ENCODE measurements at regions not wholly inside any gene's neighbourhood (a gene's known extent, or its start where the extent isn't known, plus 50 kb on each side); places are given as distances from the start of the nearest gene placed in this dataset.

DNA sequence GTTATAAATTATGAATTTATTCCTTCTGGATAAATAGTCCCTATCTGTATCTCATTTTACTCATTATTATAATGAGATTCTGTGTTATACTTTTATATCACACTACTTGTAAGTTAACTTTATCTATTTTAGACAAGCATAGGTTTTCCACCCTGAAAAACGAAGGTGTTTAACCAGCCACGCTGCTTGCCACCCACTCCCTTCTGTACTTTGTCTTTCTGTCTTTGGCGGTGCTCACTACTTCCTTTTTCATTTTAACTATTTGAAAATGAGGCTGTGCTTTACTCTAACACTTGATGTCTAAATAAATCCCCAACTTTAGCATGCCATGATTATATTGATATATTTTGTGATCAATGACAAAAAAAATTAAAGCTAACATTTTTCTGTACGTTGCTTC is 952.9 kb downstream of the DNAJB9 start:
- H3K9me3 ChIP-seq = no peaks in the 10 kb centered on the region
- no peaks in the 10 kb centered on the region for H3K36me3 ChIP-seq
- no peak for DNase-seq
- no peaks in the 10 kb centered on the region for H3K27me3 ChIP-seq
- no peaks in the 10 kb centered on the region for H3K4me1 ChIP-seq
- TF ChIP-seq CTCF (IDR thresholded peaks at IDR 0.05) = no peak
- no peak for TF ChIP-seq POLR2A (IDR thresholded peaks at IDR 0.05)
- no peak overlapping the region for H3K4me3 ChIP-seq (replicated peaks in 1 of 3)
- WGBS, 2 donors = 75 to 78% methylated on average over 4 of the region's 4 CpGs
- no peak overlapping the region for H3K27ac ChIP-seq
- intact Hi-C loops (cut with DNase I) = no loop called here

GRCh38 chr7:109527833-109528232 is 958.2 kb downstream of the DNAJB9 start:
- H3K9me3 ChIP-seq = no peaks in the 10 kb centered on the region
- TF ChIP-seq POLR2A (IDR thresholded peaks at IDR 0.05) (no peak), CTCF (IDR thresholded peaks at IDR 0.05) (no peak)

GRCh38 chr7:109529712-109530111 is 960.0 kb downstream of the DNAJB9 start:
- H3K27ac ChIP-seq = no peak overlapping the region
- no peaks in the 10 kb centered on the region for H3K27me3 ChIP-seq
- no peak for DNase-seq
- no peaks in the 10 kb centered on the region for H3K4me1 ChIP-seq
- no peaks in the 10 kb centered on the region for H3K36me3 ChIP-seq
- intact Hi-C loops (cut with DNase I) = no loop called here
- WGBS, 2 donors = 86 to 90% methylated on average over 4 of the region's 4 CpGs
- H3K9me3 ChIP-seq = no peaks in the 10 kb centered on the region
- TF ChIP-seq CTCF (IDR thresholded peaks at IDR 0.05) (no peak), POLR2A (IDR thresholded peaks at IDR 0.05) (no peak)
- H3K4me3 ChIP-seq (replicated peaks in 1 of 3) = no peak overlapping the region

More at GRCh38 chr7:109527833-109528232, 958.2 kb downstream of the DNAJB9 start:
- intact Hi-C loops (cut with DNase I) = no loop called here
- Histone ChIP-seq H3K4me3 (replicated peaks in 1 of 3) (no peak overlapping the region), H3K4me1 (no peaks in the 10 kb centered on the region), H3K36me3 (no peaks in the 10 kb centered on the region), H3K27ac (no peak overlapping the region), H3K27me3 (no peaks in the 10 kb centered on the region)
- DNase-seq = no peak

GRCh38 chr7:109532262-109532992 is 962.8 kb downstream of the DNAJB9 start:
- Histone ChIP-seq H3K4me1 (no peaks in the 10 kb centered on the region), H3K27ac (no peak overlapping the region), H3K27me3 (no peaks in the 10 kb centered on the region), H3K4me3 (replicated peaks in 1 of 3) (no peak overlapping the region), H3K9me3 (no peaks in the 10 kb centered on the region), H3K36me3 (no peaks in the 10 kb centered on the region)
- TF ChIP-seq CTCF (IDR thresholded peaks at IDR 0.05) (no peak), POLR2A (IDR thresholded peaks at IDR 0.05) (no peak)
- intact Hi-C loops (cut with DNase I) = no loop called here
- no peak for DNase-seq
- 66 to 76% methylated on average over 1 of the region's 1 CpG for whole genome bisulfite sequencing, 2 donors

DNA sequence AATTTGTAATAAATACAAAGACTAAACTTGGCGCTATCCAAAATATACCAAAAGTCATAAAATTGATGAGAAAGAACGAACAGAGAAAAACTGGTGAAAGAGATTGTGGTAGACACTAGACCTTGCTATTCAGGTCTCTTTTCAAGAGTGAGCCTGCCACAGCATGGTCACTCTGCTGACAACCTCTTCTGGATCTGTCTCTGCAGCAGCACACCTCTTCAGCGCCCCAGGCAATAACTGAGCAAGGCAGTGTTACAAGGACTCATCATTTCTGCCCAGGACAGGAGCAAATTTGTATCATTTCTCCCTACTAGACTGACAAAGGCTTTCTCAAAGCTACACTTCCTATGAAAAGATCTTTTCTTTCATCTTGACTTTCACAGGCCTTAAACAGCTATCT is 976.0 kb downstream of the DNAJB9 start:
- no peaks in the 10 kb centered on the region for H3K36me3 ChIP-seq
- no peak for DNase-seq
- H3K27me3 ChIP-seq = no peaks in the 10 kb centered on the region
- WGBS, 2 donors = 51 to 57% methylated on average over 3 of the region's 3 CpGs
- no peaks in the 10 kb centered on the region for H3K4me1 ChIP-seq
- TF ChIP-seq POLR2A (IDR thresholded peaks at IDR 0.05) = no peak
- no peak for TF ChIP-seq CTCF (IDR thresholded peaks at IDR 0.05)
- H3K4me3 ChIP-seq (replicated peaks in 1 of 3) = no peak overlapping the region
- H3K9me3 ChIP-seq = no peaks in the 10 kb centered on the region
- intact Hi-C loops (cut with DNase I) = no loop called here
- H3K27ac ChIP-seq = no peak overlapping the region

All from thyroid gland (tissue), 4 donors.